ENCODE measurements at regions not wholly inside any gene's neighbourhood (a gene's known extent, or its start where the extent isn't known, plus 50 kb on each side); places are given as distances from the start of the nearest gene placed in this dataset.
"Not testable (repeated sequence)": the region's sequence is repeated elsewhere in the genome, so short reads cannot be mapped to it uniquely, and the experiment has no call there.

- H3K79me1 ChIP-seq (ENCODE audit: insufficient read depth, low read depth, low read length, poor library complexity, severe bottlenecking); H3T11ph ChIP-seq (ENCODE audit: low read length); H2AK5ac ChIP-seq (ENCODE audit: insufficient read length, low read length); H4K8ac ChIP-seq (replicated peaks; ENCODE audit: insufficient read length, low read depth, low read length); H2BK5ac ChIP-seq (ENCODE audit: insufficient read length, low read length); H3K23me2 ChIP-seq (ENCODE audit: insufficient read length, low read depth, low read length, poor library complexity, severe bottlenecking); H2AFZ ChIP-seq (ENCODE audit: low read length); H4K20me1 ChIP-seq (ENCODE audit: control insufficient read depth, insufficient read depth, insufficient read length); H3K14ac ChIP-seq (ENCODE audit: insufficient read depth, low read length); H3K9me3 ChIP-seq (ENCODE audit: control insufficient read depth, low read depth, low read length); H3K79me2 ChIP-seq (ENCODE audit: insufficient read depth, low read length); H3K4me1 ChIP-seq (ENCODE audit: insufficient read depth, low read length); H2BK120ac ChIP-seq (ENCODE audit: low read depth, low read length, poor library complexity, severe bottlenecking); H3K9ac ChIP-seq (ENCODE audit: extremely low read depth, insufficient read length, low read length); H4K91ac ChIP-seq (ENCODE audit: insufficient read length, low read depth, low read length); H3K36me3 Mint-ChIP-seq (ENCODE audit: insufficient read depth in 1 of 3, low read depth in 3 of 3); H3K9me3 Mint-ChIP-seq; H3K18ac ChIP-seq (ENCODE audit: insufficient read length, low read depth, low read length); H4K5ac ChIP-seq (ENCODE audit: insufficient read length, low read depth, low read length); H2BK12ac ChIP-seq (ENCODE audit: insufficient read length, low read depth, low read length); H3K23ac ChIP-seq (ENCODE audit: insufficient read length, low read depth, low read length); H3K4me3 Mint-ChIP-seq; H3K56ac ChIP-seq (ENCODE audit: insufficient read length, low read depth, low read length); H2BK15ac ChIP-seq (ENCODE audit: low read depth, low read length); H2BK20ac ChIP-seq (ENCODE audit: low read depth, low read length, poor library complexity, severe bottlenecking); H3K27ac ChIP-seq (ENCODE audit: insufficient read length, low read depth, low read length); DNase-seq; H3K4ac ChIP-seq (ENCODE audit: low read depth, low read length); H3K4me2 ChIP-seq (ENCODE audit: insufficient read depth, insufficient read length, low read length); H3K27me3 ChIP-seq (ENCODE audit: insufficient read depth, low read length); H3K27ac Mint-ChIP-seq: not testable (repeated sequence)
- H3K4me1 Mint-ChIP-seq, result peaks cover 6 to 16% of the 10 kb centered on the region in 2 experiments
- peaks cover 60% of the 10 kb centered on the region for H3K27me3 Mint-ChIP-seq (ENCODE audit: low read depth)
- WGBS (ENCODE audit: extremely low coverage, insufficient read length, low lambda C conversion rate), result no CpG with 5 or more reads among the region's 14 CpGs
Measured at GRCh38 chr2:242085024-242085674, 215.6 kb downstream of the RTP5 start.
